ENCODE measurements at regions not wholly inside any gene's neighbourhood (a gene's known extent, or its start where the extent isn't known, plus 50 kb on each side); places are given as distances from the start of the nearest gene placed in this dataset.

GRCh38 chr20:19908576-19908975 lies 108.6 kb upstream of the NAA20 start:
- TF ChIP-seq POLR2AphosphoS5 (IDR thresholded peaks at IDR 0.05; ENCODE audit: borderline replicate concordance, low read depth, low read length) (no peak), EZH2 (IDR thresholded peaks at IDR 0.05) (no peak)
